ENCODE measurements at regions not wholly inside any gene's neighbourhood (a gene's known extent, or its start where the extent isn't known, plus 50 kb on each side); places are given as distances from the start of the nearest gene placed in this dataset.

GRCh38 chr6:167645368-167645767 lies 181.3 kb upstream of the AFDN start:
- TF ChIP-seq POLR2AphosphoS5 (IDR thresholded peaks at IDR 0.05; ENCODE audit: low read depth, low read length), result no peak
- TF ChIP-seq POLR2A (IDR thresholded peaks at IDR 0.05; ENCODE audit: low read depth, low read length), result no peak
- no peak for TF ChIP-seq TAF1 (IDR thresholded peaks at IDR 0.05; ENCODE audit: borderline replicate concordance, low read depth, low read length)
